COLO829 (cell line): ENCODE measurements at regions not wholly inside any gene's neighbourhood (a gene's known extent, or its start where the extent isn't known, plus 50 kb on each side); places are given as distances from the start of the nearest gene placed in this dataset.

ENCODE experiments used
- DNase-seq: peaks from one replicate; pipeline ENCODE4 v3.0.0; 2012; ENCODE audit warnings: low spot score

DNA sequence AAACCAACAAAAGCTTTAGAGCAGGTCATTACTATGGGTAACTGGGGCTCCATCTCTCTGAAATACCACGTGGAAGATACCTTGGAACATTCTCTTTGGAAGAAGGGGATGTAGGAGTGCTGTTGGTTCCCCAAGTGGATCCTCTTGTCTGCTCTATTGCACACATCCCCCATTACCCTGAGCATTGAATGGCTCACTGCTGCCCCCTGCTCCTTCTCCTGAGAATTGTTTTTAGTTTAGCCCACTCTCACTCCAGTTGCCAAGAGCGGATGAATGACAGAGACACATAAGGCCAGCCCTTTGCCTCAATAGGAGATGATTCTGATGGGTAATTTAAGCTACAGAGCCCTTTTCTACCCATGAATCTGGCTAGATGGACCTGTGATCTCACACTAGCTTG, 135.6 kb upstream of the SUCLG2 start:
- DNase-seq, result peak; percentile 74

DNA sequence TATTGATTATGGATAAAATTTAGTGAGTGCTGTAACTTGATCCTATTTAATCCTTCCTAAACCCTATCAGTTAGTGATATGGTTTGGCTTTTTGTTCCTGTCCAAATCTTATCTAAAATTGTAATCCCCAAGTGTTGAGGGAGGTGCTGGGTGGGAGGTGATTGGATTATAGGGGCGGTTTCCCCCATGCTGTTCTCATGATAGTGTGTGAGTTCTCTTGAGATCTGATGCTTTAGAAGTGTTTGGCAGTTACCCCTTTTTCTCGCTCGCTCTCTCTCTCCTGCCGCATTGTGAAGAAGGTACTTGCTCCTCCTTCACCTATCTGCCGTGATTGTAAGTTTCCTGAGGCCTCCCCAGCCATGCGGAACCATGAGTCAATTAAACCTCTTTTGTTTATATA, 134.0 kb upstream of the SUCLG2 start:
- DNase-seq, result no peak

DNA sequence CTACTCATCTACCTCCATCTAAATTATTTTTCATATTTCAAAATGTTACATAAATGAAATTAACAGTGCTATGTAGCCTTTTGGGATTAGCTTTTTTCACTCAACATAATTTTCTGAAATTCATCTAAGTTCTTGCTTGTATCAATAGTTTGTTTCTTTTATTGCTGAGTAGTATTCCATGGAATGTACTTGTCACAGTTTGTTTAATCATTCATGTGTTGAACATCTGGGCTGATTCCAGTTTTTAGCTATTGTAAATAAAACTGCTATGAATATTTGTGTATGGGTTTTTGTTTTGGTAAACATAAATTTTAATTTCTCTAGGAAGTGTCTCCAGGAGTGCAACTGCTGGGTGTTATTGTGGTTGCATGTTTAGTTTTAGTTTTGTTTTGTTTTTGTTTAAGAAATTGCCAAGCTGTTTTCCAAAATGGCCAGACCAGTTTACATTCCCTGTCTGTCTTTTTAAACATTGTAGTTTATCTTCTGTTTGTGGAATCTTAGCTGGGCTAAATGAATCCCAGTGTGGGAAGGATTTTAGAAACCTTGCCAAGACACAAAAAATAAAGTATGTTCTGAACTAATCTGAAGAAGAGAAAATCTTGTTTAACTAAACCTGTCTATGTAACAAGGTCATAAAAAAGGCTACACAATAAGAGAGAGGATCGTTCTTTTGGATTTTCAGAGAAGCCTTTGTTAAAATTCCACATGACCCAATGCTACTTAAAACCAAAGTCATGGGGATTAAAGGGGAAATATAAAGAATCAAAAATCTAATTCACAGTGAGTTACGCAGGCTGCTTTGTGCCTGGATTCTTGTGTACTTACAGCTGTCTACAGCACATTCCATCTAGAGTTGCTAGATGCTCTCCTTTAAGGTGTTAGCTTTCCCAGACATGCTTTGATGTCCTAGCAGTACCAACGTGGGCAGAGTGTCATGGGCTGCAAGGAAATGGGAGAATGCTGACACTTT, 129.2 kb upstream of the SUCLG2 start:
- peak; percentile 53 for DNase-seq

DNA sequence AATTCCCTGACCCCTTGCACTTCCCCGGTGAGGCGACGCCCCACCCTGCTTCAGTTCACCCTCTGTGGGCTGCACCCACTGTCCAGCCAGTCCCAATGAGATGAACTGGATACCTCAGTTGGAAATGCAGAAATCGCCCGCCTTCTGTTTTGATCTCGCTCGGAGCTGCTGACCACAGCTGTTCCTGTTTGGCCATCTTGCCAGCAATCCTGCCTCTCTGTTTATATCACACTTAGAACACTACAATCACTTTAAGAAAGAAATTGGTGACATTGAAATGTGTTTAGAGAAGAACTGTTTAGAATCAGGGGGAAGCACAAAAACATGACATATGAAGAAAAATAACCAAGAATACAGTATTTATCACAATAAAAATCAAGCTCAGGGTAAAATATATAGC, 127.5 kb upstream of the SUCLG2 start:
- no peak for DNase-seq

DNA sequence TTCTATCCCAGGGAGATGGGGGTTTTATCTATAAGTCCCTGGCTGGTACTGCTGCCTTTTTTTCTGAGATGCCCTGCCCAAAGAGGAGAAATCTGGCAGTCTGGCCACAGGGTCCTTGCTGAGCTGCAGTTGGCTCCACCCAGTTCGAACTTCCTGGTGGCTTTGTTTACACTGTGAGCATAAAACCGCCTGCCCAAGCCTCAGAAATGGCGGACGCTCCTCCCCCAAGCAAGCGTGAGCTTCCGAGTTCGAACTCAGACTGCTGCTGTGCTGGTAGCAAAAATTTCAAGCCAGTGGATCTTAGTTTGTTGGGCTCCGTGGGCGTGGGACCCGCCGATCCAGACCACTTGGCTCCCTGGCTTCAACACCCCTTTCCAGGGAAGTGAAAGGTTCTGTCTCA, 126.8 kb upstream of the SUCLG2 start:
- DNase-seq, result no peak

DNA sequence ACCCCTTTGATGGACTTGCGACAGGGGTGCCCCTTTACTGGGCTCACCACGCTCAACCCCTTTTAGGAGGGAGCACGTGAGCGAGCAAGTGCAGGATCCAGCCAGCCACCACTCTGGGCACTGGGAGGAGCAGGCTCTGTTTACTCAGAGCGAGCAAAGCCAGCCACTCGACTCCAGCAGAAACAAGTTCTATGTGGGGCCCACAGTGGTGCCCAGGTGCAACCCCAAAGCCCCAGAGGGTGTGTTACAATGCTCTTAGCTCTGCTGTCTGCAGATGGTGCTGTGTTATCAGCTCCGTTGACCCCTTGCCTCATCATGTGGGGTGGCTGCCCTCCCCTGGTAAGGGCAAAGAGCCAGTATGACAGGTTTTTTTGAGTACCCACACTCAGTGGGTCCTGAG, 120.3 kb upstream of the SUCLG2 start:
- no peak for DNase-seq

DNA sequence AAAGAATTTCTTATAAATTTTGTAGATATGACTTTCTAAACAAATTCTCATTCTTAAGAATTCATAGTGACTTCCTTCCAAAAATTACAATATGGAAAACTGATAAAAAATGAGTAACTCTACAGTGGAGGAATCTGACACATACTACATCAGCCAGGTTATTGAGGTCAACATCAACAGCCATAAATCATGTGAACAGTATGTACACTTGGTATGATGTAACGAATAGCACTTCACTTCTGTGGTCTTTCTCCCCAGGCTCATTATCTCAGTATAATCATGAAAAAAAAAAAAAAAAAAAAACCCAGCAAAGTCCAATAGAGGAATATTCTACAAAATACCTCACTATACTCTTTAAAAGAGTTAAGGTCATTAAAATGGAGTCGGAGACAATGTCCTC, 111.2 kb upstream of the SUCLG2 start:
- DNase-seq, result no peak

DNA sequence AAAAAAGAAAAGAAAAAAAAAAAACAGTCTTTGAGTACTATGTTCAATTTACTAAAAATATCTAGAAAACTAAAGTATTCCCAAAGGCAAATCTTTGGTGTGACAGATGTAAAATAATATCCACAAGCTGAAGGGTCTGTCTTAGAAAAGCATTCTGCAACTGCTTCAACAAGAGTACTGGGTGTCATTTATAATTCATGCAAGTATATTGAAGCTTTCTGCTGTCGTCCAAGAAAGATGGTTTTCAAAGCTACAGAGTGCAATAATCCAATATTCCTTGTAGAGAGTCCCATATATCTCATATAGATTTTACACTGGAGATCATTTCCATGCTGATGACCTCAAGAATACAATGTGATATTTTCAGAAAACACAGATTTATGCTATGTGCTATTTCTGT, 90.9 kb upstream of the SUCLG2 start:
- DNase-seq, result no peak

DNA sequence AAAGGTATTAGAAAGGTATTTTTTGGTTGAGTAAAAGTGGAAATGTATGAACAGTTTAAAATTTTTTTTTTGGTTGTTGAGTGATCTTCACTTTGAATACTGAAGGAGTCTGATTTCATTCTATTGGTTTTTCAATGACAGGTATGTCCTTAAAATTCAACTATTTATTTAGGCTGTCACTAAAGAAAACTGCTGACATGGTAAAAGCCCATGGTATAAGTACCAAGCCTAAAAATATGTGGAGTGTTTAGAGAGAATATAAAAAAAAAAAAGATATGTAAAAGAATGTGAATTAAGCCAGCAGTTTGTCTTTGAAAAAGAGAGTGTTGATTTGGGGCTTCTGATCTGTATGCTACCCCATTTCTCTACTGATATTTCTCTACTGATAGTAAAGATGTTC, 90.3 kb upstream of the SUCLG2 start:
- DNase-seq, result no peak

DNA sequence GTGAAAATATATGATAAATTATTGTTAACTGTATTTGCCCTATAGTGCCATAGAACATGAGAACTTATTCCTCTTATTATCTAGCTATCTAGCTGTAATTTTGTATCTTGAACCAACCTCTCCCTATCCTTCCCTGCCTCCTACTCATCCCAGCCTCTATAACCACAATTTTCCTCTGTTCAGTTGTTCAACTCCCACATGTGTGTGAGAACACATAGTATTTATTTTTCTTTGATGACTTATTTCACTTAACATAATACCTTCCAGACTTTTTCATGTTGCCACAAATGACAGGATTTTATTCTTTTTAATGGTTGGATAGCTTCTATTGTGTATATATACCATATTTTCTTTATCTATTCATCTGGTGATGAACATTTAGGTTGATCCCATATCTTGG, 85.4 kb upstream of the SUCLG2 start:
- no peak for DNase-seq

DNA sequence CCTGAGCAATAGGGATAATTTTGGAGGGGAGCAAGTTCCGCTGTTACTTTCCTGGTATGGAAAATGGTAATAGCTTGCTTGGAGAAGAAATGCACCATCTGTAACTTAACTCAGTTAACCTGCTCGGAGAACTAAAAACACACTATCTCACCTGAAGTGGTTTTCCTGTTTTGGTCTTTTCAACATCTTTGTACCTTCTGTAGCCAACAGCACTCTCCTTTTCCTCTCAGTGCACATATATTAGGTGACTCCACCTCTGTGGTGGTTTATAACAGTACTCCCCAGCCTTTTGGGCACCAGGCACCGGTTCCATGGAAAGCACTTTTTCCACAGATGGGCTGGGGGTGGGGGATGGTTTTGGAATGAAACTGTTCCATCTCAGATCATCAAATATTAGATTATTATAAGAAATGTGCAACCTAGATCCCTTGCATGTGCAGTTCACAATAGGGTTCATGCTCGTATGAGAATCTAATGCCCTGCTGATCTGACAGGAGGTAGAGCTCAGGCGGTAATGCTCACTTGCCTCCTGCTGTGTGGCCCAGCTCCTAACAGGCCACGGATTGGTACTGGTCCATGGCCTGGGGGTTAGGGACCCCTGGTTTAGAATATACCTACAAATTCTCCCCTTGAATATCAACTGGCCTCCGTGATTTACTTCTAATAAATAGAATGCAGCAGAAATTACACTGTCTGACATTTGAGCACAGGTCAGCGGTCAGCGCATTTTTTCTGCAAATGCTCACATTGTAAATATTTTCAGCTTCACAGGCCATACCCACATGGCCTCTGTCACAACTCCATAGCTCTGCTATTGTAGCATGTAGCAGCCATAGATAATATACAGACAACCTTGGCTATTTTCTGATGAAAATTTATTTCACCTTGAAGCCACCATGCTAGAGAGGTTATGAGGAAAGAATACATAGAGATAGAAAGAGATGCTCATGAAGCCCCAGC, 83.8 kb upstream of the SUCLG2 start:
- DNase-seq, result no peak

DNA sequence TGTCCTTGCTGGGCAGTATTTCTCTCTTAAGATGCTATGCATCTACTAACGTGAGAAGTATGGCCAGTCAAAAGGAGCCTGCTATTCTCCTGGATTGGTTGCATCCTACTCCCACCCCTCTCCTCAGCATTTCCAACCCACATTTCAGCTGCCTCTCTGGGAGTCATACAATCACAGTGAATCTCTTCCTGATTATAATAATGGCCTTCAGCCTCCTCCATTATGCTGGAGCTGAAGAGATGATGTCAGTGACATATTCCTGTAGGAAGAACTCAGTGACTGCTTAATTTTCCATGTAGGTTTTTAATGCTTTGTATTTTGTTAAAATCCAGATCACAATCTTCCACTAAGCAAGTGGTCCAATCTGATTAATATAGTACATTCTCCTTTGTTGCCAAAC, 82.7 kb upstream of the SUCLG2 start:
- no peak for DNase-seq

DNA sequence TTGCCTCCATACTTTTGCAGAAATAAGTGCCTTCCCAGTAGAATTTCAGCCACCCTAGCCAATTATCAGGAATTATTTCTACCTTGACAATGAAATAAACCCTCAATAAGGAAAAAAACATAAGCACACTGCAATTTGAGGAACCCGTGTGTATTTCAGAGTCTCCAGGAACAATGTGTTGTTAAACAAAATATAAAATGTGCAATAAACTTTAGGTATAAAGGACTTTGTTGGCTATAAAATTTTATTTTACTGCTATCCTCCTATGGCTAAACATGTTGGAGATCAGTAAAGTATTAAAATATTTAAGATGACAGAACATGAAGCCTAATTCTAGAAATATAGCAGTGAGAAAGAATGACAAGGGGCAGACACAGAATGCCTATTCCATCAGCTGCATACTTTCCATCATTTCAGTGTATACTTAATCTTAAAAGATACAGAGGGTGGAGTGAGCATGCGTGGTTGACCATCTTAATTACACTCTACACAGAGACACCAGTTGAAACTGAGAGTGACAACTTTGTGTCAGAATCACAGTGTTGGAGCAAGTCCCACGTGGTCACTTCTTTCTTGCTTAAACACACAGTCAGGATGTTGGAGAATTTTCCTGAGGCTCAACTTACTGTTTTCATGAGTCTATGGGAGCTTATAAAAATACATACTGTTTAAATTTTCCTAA, 79.0 kb upstream of the SUCLG2 start:
- no peak for DNase-seq

DNA sequence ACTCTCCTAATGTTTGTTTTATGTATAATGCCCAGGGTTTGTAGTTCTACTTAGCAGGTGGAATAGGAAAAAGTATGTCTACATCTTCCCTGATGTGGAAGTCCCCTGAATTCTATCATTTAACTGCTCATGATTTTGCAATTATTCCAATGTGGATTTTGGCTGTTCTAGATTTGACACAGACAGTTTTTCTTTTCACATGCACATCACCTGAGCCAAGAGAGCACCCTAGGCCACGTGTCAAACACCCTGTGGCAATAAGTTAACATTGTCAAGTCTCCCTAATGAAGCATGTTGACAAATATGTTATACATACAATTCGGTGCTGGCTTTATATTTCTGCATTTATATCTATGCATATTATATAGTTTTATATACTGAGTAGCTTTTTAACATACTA, 70.0 kb upstream of the SUCLG2 start:
- DNase-seq, result no peak

DNA sequence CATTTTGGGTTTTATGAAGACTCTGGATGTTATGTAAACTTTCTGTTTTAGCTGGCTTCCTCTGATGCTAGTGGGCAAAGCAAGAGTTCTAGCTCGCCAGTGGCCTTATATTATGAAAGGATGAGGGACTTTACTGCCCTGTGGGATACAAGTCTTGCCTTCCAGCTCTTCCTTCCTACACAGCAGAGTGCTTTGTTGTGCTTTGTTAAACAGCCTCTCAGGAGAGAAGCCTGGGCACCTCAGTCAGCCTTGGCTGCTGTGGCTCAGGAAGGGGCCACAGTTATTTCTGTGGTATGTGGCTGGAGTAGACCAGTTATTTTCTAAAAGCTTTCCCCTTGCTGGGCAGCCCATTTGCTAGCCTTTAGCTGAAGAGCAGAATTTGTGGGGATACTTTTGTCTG, 69.5 kb upstream of the SUCLG2 start:
- DNase-seq, result no peak

DNA sequence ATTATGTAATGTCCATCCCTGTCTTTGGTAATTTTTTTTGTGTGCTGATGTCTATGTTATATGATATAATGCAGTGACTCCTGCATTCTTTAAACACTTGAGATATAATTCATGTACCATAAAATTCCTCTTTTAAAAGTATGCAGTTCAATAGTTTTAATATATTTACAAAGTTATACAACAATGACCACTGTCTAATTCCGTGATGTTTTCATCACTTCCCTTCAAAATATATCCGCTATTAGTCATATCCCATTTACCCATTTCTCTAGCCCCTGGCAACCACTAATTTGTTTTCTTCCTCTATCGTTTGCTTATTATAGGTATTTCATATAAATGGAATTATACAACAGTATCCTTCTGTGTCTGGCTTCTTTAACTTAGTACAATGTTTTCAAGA, 64.9 kb upstream of the SUCLG2 start:
- DNase-seq, result peak; percentile 92

DNA sequence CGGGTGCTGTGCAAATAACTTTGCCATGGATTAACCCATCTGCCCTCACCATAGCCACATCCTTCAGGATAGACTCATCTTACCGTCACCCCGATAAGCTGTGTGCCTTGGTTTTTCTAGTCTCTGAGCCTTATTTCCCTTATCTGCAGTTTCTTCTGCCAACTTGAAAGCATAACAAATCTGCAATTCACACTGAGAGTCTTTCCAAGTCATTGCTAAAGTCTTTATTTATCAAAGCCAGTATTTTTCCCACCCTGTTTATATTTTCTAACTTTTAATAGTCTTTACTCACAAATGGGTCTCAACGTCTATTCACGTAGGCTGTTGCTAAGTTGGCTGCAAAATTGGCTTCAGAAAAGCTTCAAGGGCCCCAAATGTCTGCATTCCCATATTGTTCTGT, 61.6 kb upstream of the SUCLG2 start:
- DNase-seq, result no peak

DNA sequence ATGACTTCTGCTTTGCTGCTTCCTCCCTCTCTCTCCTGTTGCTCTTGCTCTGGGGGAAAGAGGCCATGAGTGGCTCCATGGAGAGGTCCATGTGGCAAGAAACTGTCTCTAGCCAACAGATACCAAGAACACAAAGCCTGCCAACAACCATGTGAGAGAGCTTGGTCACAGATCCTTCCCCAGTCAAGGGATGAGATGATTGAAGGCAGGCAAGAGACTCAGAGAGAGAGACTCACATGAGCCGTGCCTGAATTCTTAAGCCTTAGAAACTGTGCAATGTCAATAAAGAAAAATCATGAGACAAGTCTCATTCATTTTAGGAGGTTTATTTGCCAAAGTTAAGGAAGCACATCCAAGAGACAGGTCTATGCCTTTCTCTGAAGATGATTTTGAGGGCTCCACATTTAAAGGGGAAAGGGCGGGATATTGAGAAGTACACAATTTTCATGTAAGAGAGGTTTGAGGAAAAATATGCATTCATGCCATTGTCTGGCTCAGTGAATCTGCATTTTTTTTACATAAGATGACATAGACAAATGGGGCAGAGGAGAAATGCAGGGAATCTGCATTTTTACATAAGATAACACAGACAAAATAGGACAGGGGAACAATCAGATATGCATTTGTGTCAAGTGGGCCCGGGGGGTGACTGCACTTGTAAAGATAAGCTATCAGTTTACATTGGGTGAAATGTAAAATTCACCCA, 59.5 kb upstream of the SUCLG2 start:
- no peak for DNase-seq

DNA sequence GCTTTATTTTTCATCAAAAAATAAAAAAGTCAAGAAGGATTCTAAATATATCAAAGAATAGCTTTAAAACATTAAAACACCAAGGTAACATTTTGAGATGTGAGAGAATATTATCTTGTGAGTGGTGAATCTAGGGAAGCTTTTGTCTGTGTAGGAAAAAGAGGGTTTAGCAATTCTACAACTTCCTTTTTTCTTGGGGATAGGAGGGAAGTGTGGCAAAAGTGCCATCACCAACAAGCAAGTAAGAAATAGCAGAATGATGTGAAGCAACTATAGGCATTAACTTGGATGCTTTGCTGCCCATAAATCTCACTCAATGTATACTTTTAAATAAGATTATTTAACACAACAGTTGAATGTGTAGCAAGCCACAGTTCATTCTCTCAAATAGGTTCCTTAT, 57.8 kb upstream of the SUCLG2 start:
- no peak for DNase-seq

DNA sequence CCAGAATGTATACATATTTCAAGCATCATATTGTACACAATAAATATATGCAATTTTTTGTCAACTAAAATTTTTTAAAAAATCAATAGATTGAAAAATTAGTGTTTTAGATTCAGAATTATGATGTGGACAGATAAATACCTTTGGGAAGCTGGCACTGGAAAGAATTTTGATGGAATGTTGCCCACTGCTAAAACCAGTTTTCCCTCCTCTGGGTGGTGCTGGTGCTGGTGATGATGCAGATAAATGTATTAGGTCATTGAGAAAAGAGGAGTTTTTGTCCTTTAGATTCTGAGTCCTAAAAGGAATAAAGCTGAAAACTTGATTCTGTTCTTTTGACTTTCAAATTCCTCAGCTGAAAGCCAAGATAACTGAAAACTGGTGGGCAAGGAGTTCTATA, 56.0 kb upstream of the SUCLG2 start:
- no peak for DNase-seq

DNA sequence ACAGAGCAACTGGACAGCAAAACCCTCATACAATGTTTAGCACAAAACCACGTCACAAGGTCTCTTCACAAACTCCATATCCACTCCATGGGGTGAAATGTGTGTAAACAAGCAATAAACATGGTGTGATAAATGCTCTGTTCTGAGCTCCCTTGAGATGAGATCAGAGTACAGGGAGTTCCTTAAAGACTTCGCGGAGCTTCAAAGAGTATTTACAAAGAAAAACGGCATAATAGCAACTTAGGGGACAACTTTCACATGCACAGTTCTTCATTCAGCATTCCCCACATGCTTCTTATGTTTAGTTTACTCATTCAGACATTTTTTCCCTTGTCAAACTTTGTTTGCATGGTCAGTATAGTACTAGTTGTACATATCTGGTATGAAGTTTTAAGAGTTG, 52.5 kb upstream of the SUCLG2 start:
- DNase-seq, result no peak

DNA sequence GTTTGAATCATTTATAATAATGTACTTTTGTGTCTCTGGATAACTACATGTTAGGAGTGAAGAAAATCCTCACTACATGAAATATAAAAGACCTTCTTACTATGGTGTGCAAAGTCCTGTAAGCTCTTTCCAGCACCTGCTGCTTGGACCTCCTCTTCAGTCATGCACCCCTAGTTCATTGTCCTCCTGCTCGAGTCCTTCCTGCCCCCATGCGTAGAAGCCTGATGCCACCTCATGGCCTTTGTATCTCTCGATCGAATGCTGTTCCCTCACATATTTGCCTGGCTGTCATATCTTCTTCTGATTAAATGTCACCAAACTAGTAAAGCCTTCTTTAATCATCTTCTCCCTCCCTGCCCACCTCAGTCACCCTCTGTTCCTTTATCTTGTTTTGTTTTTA, 49.9 kb upstream of the SUCLG2 start:
- DNase-seq, result no peak
